Hepatic stellate cell (primary cell): ENCODE measurements at regions not wholly inside any gene's neighbourhood (a gene's known extent, or its start where the extent isn't known, plus 50 kb on each side); places are given as distances from the start of the nearest gene placed in this dataset.

ENCODE experiments used
- DNase-seq: peaks from one replicate; pipeline ENCODE4 v3.0.0; 2011; ENCODE audit warnings: low spot score

DNA sequence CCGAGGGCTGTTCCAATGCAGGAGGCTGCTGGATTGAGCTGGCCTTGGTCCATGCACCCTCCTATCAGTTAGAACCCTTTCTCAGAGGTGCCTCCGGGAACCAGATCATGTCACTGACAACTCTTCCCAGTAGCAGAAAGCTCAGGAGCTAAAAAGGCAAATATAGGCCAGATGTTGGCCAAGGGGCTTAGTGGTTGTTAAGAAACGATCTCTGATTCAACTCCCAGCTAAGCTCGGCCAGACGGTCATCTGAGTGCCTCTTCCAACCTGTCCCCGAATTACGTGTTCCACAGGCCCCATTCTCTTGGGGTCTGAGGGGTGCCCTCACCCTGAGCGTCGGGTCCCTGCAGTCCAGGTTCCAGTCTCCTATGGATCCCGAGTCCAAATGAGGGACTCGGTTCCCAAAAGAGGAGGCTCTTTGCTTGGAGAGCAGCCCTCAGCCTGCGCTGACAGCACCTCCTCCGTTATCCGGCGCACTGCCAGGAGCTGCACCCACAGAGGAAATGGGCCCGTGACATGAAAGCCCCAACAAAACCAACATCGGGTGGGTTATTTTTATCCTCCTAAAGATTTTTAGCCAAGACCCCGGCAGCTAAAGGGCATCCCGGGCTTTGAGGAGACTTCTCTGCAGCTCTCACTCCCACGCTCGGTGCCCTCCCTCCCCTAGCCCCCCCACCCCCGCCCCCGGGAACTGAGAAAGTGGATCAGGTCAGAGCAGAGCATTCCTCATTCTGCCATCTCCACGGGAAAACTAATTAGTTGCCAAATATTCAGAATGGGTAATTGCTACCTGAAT is 106.6 kb upstream of the ID2 start:
- peak; percentile 28 for DNase-seq

GRCh38 chr2:8575834-8576423 is 105.9 kb upstream of the ID2 start:
- DNase-seq, result no peak

- no peak for DNase-seq
Observed at GRCh38 chr2:8576525-8577167, 105.2 kb upstream of the ID2 start.

GRCh38 chr2:8577573-8577972 is 104.3 kb upstream of the ID2 start:
- DNase-seq, result no peak

GRCh38 chr2:8578335-8579244 is 103.3 kb upstream of the ID2 start:
- DNase-seq, result no peak

GRCh38 chr2:8579485-8580085 is 102.3 kb upstream of the ID2 start:
- DNase-seq, result no peak

- DNase-seq, result no peak
Observed at GRCh38 chr2:8580316-8581233, 101.3 kb upstream of the ID2 start.

DNA sequence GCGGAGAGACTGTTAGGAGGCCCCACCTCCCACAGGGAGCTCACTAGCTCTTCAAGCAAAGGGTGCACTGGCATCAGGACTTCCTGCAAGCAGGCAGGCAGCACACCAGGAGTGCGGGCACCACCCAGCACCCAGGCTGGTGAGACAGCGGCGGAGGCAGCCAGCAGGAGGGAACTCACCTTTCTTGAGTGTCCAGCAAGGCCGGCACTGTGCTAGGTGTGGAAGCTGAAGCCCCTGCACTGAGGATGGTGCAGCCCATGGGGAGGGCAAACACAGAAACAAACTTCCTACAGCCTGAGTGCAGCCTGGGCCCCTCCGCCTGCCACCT is 100.7 kb upstream of the ID2 start:
- DNase-seq, result no peak

- no peak for DNase-seq
Observed at GRCh38 chr2:8581601-8582041, 100.2 kb upstream of the ID2 start.

GRCh38 chr2:8582191-8582590 is 99.7 kb upstream of the ID2 start:
- DNase-seq, result no peak

GRCh38 chr2:8582651-8583399 is 99.0 kb upstream of the ID2 start:
- DNase-seq, result no peak

DNA sequence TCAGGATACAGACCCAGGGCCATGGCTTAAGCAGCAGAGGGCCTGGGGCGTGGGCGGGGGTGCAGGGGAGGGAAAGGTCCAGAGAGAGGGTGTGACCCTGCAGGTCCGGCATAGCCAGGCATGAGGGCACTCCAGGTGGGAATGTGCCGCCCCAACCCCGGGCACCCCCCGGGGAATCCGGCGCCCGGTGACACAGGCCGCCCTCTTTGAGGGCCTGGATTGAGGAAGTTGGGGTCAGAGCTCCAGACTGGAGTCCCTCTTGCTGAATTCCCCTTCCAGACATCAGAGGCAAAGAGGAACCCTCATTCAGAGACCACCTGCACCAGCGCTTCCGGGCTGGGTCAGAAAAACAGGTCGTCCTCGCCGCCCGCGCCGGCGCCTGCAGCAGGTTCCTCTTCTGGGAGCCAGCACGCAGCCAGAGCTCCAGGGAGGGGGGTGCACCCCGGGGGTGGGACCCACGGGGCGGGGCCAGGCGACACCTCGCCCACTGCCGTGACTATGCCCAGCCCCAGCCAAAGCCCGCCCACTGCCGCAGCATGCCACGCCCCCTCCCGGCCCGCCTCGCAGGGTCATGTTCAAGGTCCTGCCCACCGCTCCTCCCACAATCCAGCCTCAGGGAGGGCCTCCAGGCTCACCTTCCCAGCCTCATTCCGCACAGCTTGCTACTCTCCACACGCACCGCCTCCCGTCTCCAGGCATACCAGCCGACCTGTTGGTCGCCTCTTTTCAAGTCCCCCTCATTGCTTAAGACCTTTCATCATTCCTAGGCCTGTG is 98.3 kb upstream of the ID2 start:
- DNase-seq, result no peak

- DNase-seq, result no peak
Observed at GRCh38 chr2:8584174-8585066, 97.4 kb upstream of the ID2 start.

DNA sequence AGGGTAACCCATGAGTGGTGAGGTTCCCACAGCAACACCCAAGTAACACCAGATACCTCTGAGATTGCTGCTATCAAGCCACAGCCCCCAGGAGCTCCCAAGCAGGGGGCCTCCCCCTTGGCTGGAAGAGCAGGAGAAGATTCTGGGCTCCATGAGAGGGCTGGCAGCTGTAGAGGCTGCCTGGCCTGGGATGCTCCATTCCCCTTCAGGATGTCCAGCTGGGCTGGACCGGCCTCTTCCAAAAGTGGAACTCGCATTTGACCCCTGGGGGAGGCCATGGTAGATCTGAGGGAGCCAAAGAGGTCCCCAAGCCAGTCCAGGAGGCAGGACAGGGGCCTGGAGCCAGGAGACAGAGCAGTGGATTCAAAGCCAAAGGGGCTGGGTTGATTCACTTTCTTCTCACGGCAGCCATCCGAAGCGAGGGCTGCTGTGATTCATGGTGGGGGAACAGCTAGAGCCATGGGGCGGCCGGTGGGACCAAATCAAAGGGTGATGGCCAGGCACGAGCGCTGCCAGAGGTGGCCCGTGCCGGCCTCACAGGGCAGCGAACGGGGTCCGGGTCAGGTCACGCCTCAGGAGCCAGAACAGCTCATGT is 95.3 kb upstream of the ID2 start:
- DNase-seq, result no peak

DNA sequence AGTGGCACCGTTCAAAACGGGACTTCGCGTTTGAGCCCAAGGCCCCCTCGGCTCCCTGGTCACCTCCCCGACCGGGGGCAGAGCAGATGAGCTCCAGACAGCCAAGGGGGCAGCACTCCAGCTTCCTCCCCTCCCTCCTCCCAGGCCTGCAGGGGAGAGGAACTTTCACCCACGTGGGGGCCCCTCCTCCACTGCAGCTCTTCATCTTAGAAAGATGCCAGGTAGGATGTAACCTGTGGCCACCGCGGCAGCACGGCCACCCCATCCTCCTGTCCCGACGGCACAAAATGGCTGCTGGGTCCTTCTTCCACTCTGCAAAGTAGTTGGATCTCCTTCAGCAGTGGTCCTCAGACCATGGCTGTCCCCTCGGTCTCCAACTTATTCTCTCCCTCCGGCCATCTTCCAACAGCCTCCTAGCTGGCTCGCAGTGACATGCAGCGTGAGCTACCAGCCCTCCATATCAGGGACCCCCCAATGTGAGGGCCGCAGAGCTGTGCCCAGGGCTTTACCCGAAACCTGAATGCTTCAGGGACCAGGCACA is 94.5 kb upstream of the ID2 start:
- DNase-seq, result no peak

GRCh38 chr2:8587920-8588830 is 93.7 kb upstream of the ID2 start:
- DNase-seq, result no peak

- DNase-seq, result no peak
Observed at GRCh38 chr2:8588831-8589191, 93.0 kb upstream of the ID2 start.
